Psoas muscle (tissue), 7 donors: ENCODE measurements at regions not wholly inside any gene's neighbourhood (a gene's known extent, or its start where the extent isn't known, plus 50 kb on each side); places are given as distances from the start of the nearest gene placed in this dataset.

Experiments
- ATAC-seq, 4 donors: fragments of 200-7000 bp; cut with Tn5 transposase; one replicate each; pipeline ENCODE4 v1.9.1; 2020; ENCODE audit warnings: moderate library complexity in 3 of 4, mild to moderate bottlenecking in 2 of 4
- DNase-seq, 2 donors: peaks; one replicate each; pipeline ENCODE4 v3.0.0-alpha.2; 2020
- H3K27ac ChIP-seq: fragments of 200-600 bp; one replicate; pipeline ENCODE4 v1.8.0; 2022
- H3K27me3 ChIP-seq, 3 donors: fragments of 200-600 bp in 1 of 3; one replicate each; pipeline versions ENCODE4 v1.6.1 to v1.8.0; 2013 to 2022; ENCODE audit warnings: low read length in 2 of 3, mild to moderate bottlenecking in 2 of 3, moderate library complexity in 1 of 3; ENCODE audit not compliant: insufficient read depth in 3 of 3
- H3K36me3 ChIP-seq, 2 donors: fragments of 200-600 bp in 1 of 2; one replicate each; pipeline versions ENCODE4 v1.6.1 to v1.8.0; 2013 to 2022; ENCODE audit warnings: low read depth in 1 of 2, mild to moderate bottlenecking in 1 of 2, moderate library complexity in 1 of 2; ENCODE audit not compliant: insufficient read depth in 1 of 2
- H3K4me1 ChIP-seq: fragments of 200-600 bp; one replicate; pipeline ENCODE4 v1.8.0; 2022
- H3K4me3 ChIP-seq: fragments of 200-600 bp; one replicate; pipeline ENCODE4 v1.8.0; 2022; ENCODE audit warnings: mild to moderate bottlenecking
- H3K9me3 ChIP-seq: fragments of 200-600 bp; one replicate; pipeline ENCODE4 v1.8.0; 2022
- WGBS, 3 donors: extraction: QIAGEN DNeasy Blood & Tissue Kit; methylation state at CpG; one replicate each; pipeline versions ENCODE4 v1.1.6 to v1.1.7; 2013; 5-methylcytosine and 5-hydroxymethylcytosine counted together
- intact Hi-C, 2 donors: fragments of 100-400 bp; cut with DNase I; formaldehyde crosslinking; loops; one replicate each; pipeline versions ENCODE4 v1.11.0 to v1.14.2; 2022
- TF ChIP-seq, protein P1 (sequence below): fragments of 200-600 bp; IDR thresholded peaks from one replicate; pipeline ENCODE4 v1.8.0; 2022; ENCODE audit warnings: antibody characterized with exemption
- donor health status: healthy with polysubstance abuse.
- donor health status: DM: no; HTN: no; CAD: no; lungs with moderate emphysema.
- donor health status: Bipolar disorder and iron deficiency.
- donor health status: healthy.
- donor health status: DM: yes; HTN: yes; CAD: no.
- donor health status: DM: no; HTN: no; CAD: no.
- donor health status: DM: yes; HTN: yes; CAD: no.

DNA sequence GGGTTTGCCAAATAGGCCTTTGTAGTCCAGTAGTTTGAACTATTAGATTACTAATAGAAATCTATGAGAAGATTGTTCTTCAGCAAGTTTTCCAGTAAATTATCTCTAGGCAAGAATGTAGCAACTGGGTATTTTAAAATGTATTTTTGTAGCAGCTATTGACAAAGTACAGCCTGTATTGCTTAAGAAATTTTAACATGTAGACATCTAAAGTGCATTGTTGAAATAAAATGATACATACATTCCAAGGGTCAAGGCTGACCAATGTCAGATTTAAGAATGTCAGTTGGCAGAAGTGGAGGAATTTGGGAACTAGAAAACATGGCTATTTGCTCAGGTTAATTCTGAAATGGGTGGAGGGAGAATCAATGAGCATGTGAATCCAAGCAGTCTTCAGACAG is 57.5 kb upstream of the ZSWIM6 start:
- intact Hi-C loops = loop anchor here in 1 of 2 donors (10.0 kb wide), 1 partner anchor 50 kb away; no protein-coding TSS in a partner anchor
- TF ChIP-seq, protein P1, sequence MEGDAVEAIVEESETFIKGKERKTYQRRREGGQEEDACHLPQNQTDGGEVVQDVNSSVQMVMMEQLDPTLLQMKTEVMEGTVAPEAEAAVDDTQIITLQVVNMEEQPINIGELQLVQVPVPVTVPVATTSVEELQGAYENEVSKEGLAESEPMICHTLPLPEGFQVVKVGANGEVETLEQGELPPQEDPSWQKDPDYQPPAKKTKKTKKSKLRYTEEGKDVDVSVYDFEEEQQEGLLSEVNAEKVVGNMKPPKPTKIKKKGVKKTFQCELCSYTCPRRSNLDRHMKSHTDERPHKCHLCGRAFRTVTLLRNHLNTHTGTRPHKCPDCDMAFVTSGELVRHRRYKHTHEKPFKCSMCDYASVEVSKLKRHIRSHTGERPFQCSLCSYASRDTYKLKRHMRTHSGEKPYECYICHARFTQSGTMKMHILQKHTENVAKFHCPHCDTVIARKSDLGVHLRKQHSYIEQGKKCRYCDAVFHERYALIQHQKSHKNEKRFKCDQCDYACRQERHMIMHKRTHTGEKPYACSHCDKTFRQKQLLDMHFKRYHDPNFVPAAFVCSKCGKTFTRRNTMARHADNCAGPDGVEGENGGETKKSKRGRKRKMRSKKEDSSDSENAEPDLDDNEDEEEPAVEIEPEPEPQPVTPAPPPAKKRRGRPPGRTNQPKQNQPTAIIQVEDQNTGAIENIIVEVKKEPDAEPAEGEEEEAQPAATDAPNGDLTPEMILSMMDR = no peak

DNA sequence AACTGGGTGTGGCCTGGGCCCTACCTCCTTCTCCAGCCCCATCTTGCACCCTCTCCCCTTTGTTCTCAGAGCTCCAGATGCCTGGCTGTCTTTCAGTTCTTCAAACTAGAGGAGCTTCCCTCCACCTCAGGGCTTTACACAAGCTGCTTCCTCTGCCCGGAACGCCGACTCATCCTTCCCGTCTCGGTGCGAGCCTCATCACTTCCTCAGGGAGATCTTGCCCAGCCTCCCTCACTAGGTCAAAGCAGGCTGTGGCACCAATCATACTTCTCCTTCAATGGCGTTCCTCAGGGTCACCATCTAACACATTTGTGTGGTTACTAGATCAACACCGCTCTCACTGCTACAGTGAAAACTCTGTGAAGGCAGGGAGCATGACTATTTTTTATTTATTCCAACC is 56.2 kb upstream of the ZSWIM6 start:
- Histone ChIP-seq H3K27ac (no peak overlapping the region), H3K4me3 (no peak overlapping the region), H3K4me1 (no peaks in the 10 kb centered on the region), H3K36me3 (no peaks in the 10 kb centered on the region), H3K27me3 (peaks cover 0 to 5% (median 0%) of the 10 kb centered on the region in 3 donors), H3K9me3 (no peaks in the 10 kb centered on the region)
- 63 to 74% (median 65%) methylated on average over 8 of the region's 8 CpGs for WGBS, 3 donors
- DNase-seq = peak; percentile 58 to 71
- intact Hi-C loops = loop anchor here in 1 of 2 donors (10.0 kb wide), 1 partner anchor 51 kb away; no protein-coding TSS in a partner anchor
- ATAC-seq = peak in 3 of 4 donors; percentile 35 to 46 (median 43)
- TF ChIP-seq, protein P1 = no peak

More for the DNA sequence above, 57.5 kb upstream of the ZSWIM6 start:
- no peak overlapping the region for H3K4me3 ChIP-seq
- no peak overlapping the region for H3K27ac ChIP-seq
- H3K36me3 ChIP-seq = no peaks in the 10 kb centered on the region
- no peak for ATAC-seq
- no peaks in the 10 kb centered on the region for H3K9me3 ChIP-seq
- no peak for DNase-seq
- H3K27me3 ChIP-seq = peaks cover 0 to 5% (median 0%) of the 10 kb centered on the region in 3 donors
- H3K4me1 ChIP-seq = no peaks in the 10 kb centered on the region

DNA sequence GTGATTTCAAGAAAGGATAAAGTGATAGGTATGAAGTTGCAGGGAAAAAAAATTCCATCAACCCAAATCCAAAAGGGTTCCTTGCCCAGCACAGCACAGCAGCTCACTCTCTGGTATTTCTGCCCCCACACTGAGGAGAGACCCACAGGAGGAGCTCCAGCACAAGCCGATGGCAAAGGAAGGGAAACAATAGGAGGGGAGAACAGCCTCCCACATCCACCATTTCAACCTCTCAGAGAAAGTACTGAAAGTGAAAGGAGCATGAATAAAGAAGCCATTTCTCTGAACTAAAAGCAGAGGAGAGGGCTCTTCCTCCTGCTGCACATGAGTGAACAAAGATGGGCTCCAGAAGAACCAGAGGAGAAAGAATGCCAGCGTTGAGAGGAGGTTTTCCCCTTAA is 54.9 kb upstream of the ZSWIM6 start:
- DNase-seq = no peak
- Histone ChIP-seq H3K4me3 (no peak overlapping the region), H3K4me1 (no peaks in the 10 kb centered on the region), H3K27me3 (peaks cover 0 to 5% (median 0%) of the 10 kb centered on the region in 3 donors), H3K27ac (no peak overlapping the region), H3K36me3 (no peaks in the 10 kb centered on the region), H3K9me3 (no peaks in the 10 kb centered on the region)
- 18 to 29% (median 22%) methylated on average over 2 of the region's 2 CpGs for WGBS, 3 donors
- ATAC-seq = peak in 1 of 4 donors; percentile 41
- intact Hi-C loops = loop anchor here in 1 of 2 donors (10.0 kb wide), 1 partner anchor 52 kb away; no protein-coding TSS in a partner anchor
- TF ChIP-seq, protein P1 = no peak

DNA sequence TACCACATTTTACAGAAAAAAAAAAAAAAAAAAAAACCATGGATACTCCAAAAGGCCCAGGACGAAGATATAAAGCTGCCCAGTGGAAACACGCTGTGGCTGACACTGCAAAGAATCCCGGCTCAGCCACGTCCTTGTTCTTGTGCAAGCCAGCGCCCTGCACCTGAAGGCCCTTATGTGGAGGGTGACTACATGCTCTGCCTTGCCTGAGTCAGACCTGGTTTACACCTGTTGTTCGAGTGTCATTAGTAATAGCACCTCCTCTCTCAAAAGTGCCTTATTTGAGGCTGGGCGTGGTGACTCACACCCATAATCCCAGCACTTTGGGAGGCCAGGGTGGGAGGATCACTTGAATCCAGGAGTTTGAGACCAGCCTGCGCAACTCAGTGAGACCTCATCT is 54.3 kb upstream of the ZSWIM6 start:
- WGBS, 3 donors = 94 to 97% (median 94%) methylated on average over 8 of the region's 8 CpGs
- no peak overlapping the region for H3K27ac ChIP-seq
- TF ChIP-seq, protein P1 = no peak

DNA sequence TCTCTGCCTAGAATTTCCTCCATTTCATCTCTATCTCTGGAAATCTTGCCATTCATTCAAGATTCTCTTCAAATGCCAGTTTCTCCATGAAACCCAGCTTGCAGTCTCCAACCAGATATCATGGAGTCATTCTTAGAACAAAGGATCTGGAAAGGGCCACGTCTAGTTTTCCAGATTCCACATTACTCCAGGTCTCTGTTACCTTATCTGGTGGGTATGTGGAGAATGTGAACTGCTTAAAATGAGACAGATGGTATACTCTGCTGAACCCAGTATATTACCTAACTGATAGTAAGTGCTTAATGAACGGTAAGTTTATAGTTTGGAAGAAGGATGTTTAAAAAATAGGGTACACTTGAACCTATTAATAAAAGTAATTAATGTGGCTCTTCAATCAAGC is 52.3 kb upstream of the ZSWIM6 start:
- Histone ChIP-seq H3K36me3 (no peaks in the 10 kb centered on the region), H3K27ac (no peak overlapping the region), H3K27me3 (no peaks in the 10 kb centered on the region), H3K9me3 (no peaks in the 10 kb centered on the region), H3K4me1 (no peaks in the 10 kb centered on the region), H3K4me3 (no peak overlapping the region)
- ATAC-seq = no peak
- WGBS, 3 donors = 46 to 52% (median 52%) methylated on average over 2 of the region's 2 CpGs
- DNase-seq = no peak
- TF ChIP-seq, protein P1 = no peak
- intact Hi-C loops = loop anchor here in 1 of 2 donors (10.0 kb wide), 1 partner anchor 55 kb away; no protein-coding TSS in a partner anchor

More for the DNA sequence above, 54.3 kb upstream of the ZSWIM6 start:
- Histone ChIP-seq H3K4me1 (no peaks in the 10 kb centered on the region), H3K36me3 (no peaks in the 10 kb centered on the region), H3K9me3 (no peaks in the 10 kb centered on the region), H3K4me3 (no peak overlapping the region), H3K27me3 (peaks cover 0 to 5% (median 0%) of the 10 kb centered on the region in 3 donors)
- ATAC-seq = no peak
- intact Hi-C loops = loop anchor here in 1 of 2 donors (10.0 kb wide), 1 partner anchor 53 kb away; no protein-coding TSS in a partner anchor
- DNase-seq = no peak
